GM23338 (cell line): ENCODE measurements at regions not wholly inside any gene's neighbourhood (a gene's known extent, or its start where the extent isn't known, plus 50 kb on each side); places are given as distances from the start of the nearest gene placed in this dataset.

ENCODE experiments used
- ATAC-seq: fragments of 200-7000 bp; cut with Tn5 transposase; 3 replicates; pipeline ENCODE4 v1.9.1; 2020
- DNase-seq: peaks from one replicate; pipeline ENCODE4 v3.0.0-alpha.2; 2015; ENCODE audit warnings: low spot score
- H2AFZ ChIP-seq: fragments of 200-600 bp; sonication (generic); 2 replicates; pipeline ENCODE4 v1.8.0; 2016; ENCODE audit warnings: antibody characterized with exemption, mild to moderate bottlenecking, moderate library complexity
- H3F3A ChIP-seq: fragments of 200-600 bp; sonication (generic); replicated peaks from 2 replicates; pipeline ENCODE4 v1.8.0; 2017; ENCODE audit warnings: antibody characterized with exemption, mixed run types, low read depth
- H3K27ac ChIP-seq: fragments of 200-600 bp; sonication (generic); 2 replicates; pipeline ENCODE4 v1.6.1; 2016; ENCODE audit warnings: low read depth
- H3K27me3 ChIP-seq: fragments of 200-600 bp; sonication (generic); 2 replicates; pipeline ENCODE4 v1.8.0; 2016; ENCODE audit warnings: mild to moderate bottlenecking, mixed run types, moderate library complexity; ENCODE audit not compliant: insufficient read depth
- H3K36me3 ChIP-seq: fragments of 200-600 bp; sonication (generic); 2 replicates; pipeline ENCODE4 v1.8.0; 2016; ENCODE audit warnings: mild to moderate bottlenecking; ENCODE audit not compliant: insufficient read depth
- H3K4me1 ChIP-seq: fragments of 200-600 bp; sonication (generic); 2 replicates; pipeline ENCODE4 v1.8.0; 2016; ENCODE audit warnings: mild to moderate bottlenecking, moderate library complexity; ENCODE audit not compliant: insufficient read depth
- H3K4me2 ChIP-seq: fragments of 200-600 bp; sonication (generic); 2 replicates; pipeline ENCODE4 v1.7.1; 2017; ENCODE audit warnings: mixed run types
- H3K4me3 ChIP-seq: fragments of 200-600 bp; sonication (generic); 2 replicates; pipeline ENCODE4 v1.6.1; 2016; ENCODE audit warnings: mixed run types
- H3K79me2 ChIP-seq: fragments of 200-600 bp; sonication (generic); replicated peaks from 2 replicates; pipeline ENCODE4 v1.8.0; 2017; ENCODE audit warnings: mild to moderate bottlenecking; ENCODE audit not compliant: insufficient read depth
- H3K9me2 ChIP-seq: fragments of 200-600 bp; sonication (generic); 2 replicates; pipeline ENCODE4 v1.8.0; 2017; ENCODE audit not compliant: insufficient read depth
- H4K20me1 ChIP-seq: fragments of 200-600 bp; sonication (generic); replicated peaks from 2 replicates; pipeline ENCODE4 v1.8.0; 2017; ENCODE audit warnings: mild to moderate bottlenecking; ENCODE audit not compliant: insufficient read depth
- H3K27ac Mint-ChIP-seq: 2 replicates; pipeline ENCODE4 v1.8.0; 2020; ENCODE audit warnings: inconsistent platforms, mild to moderate bottlenecking, moderate library complexity, mixed read lengths
- H3K27me3 Mint-ChIP-seq: 3 replicates; pipeline ENCODE4 v1.8.0; 2022; ENCODE audit warnings: low read depth, mild to moderate bottlenecking, moderate library complexity, mixed read lengths, inconsistent platforms; ENCODE audit not compliant: insufficient read depth, poor library complexity
- H3K36me3 Mint-ChIP-seq: 3 replicates; pipeline ENCODE4 v1.8.0; 2021; ENCODE audit warnings: low read depth, mild to moderate bottlenecking, inconsistent platforms, moderate library complexity, mixed read lengths
- H3K4me1 Mint-ChIP-seq: 3 replicates; pipeline ENCODE4 v1.8.0; 2020; ENCODE audit warnings: mild to moderate bottlenecking, inconsistent platforms, mixed read lengths
- H3K4me3 Mint-ChIP-seq: 3 replicates; pipeline ENCODE4 v1.8.0; 2021; ENCODE audit warnings: moderate library complexity, mild to moderate bottlenecking, inconsistent platforms, mixed read lengths
- H3K9me3 Mint-ChIP-seq: 3 replicates; pipeline ENCODE4 v1.8.0; 2020; ENCODE audit warnings: moderate library complexity, mild to moderate bottlenecking, inconsistent platforms, mixed read lengths
- ETS1 ChIP-seq: IDR thresholded peaks from 2 replicates; pipeline ENCODE4 v1.6.1; 2016; ENCODE audit warnings: antibody characterized with exemption
- EZH2 ChIP-seq: fragments of 200-600 bp; sonication (generic); IDR thresholded peaks from one replicate; pipeline ENCODE4 v1.8.0; 2017; ENCODE audit warnings: antibody characterized with exemption, mild to moderate bottlenecking, low read depth; ENCODE audit not compliant: unreplicated experiment
- JUNB ChIP-seq: IDR thresholded peaks from one replicate; pipeline ENCODE4 v1.6.1; 2016; ENCODE audit warnings: antibody characterized with exemption; ENCODE audit not compliant: unreplicated experiment
- NANOG ChIP-seq: IDR thresholded peaks from 2 replicates; pipeline ENCODE4 v1.6.1; 2016; ENCODE audit warnings: antibody characterized with exemption, borderline replicate concordance
- POLR2AphosphoS5 ChIP-seq: IDR thresholded peaks from 2 replicates; pipeline ENCODE4 v1.6.1; 2016; ENCODE audit warnings: antibody characterized with exemption, low read depth
- STAT1 ChIP-seq: IDR thresholded peaks from one replicate; pipeline ENCODE4 v1.6.1; 2016; ENCODE audit warnings: antibody characterized with exemption; ENCODE audit not compliant: unreplicated experiment
- ZNF114 ChIP-seq: fragments of 250-450 bp; sonication (Bioruptor Pico); IDR thresholded peaks from 2 replicates; pipeline ENCODE4 v1.5.0; 2020; ENCODE audit warnings: mild to moderate bottlenecking, moderate library complexity
- ZNF331 ChIP-seq: fragments of 250-450 bp; sonication (Bioruptor Pico); IDR thresholded peaks from 2 replicates; pipeline ENCODE4 v1.5.0; 2020; ENCODE audit warnings: low read depth, mild to moderate bottlenecking, moderate library complexity
- TF ChIP-seq, protein P1 (sequence below): fragments of 250-450 bp; sonication (Bioruptor Pico); IDR thresholded peaks from 2 replicates; pipeline ENCODE4 v1.5.0; 2020; ENCODE audit warnings: mild to moderate bottlenecking, moderate library complexity
- TF ChIP-seq, protein P2 (sequence below): IDR thresholded peaks from one replicate; pipeline ENCODE4 v1.6.1; 2018; ENCODE audit warnings: antibody characterized with exemption; ENCODE audit not compliant: unreplicated experiment

- no peak overlapping the region for H3K4me3 Mint-ChIP-seq
- ATAC-seq, result no peak
- no peak overlapping the region for H3K27ac Mint-ChIP-seq
- no peak for DNase-seq
- no peak overlapping the region for H3K4me2 ChIP-seq
- no peak overlapping the region for H3K4me3 ChIP-seq
- H3K36me3 Mint-ChIP-seq, result no peaks in the 10 kb centered on the region
- H3K36me3 ChIP-seq, result no peaks in the 10 kb centered on the region
- H4K20me1 ChIP-seq, result no peaks in the 10 kb centered on the region
- no peaks in the 10 kb centered on the region; the same call in 1 of the 2 replicates for H3K4me1 ChIP-seq
- H3K27ac ChIP-seq, result no peak overlapping the region
- H3K9me2 ChIP-seq, result no peaks in the 10 kb centered on the region
- H3K27me3 Mint-ChIP-seq, result no peaks in the 10 kb centered on the region
- H3K4me1 Mint-ChIP-seq, result peaks cover 3% of the 10 kb centered on the region; the same call in 2 of the 3 replicates
- H3K9me3 Mint-ChIP-seq, result no peaks in the 10 kb centered on the region
- TF ChIP-seq EZH2 (no peak), JUNB (no peak), POLR2AphosphoS5 (no peak), NANOG (no peak), ZNF331 (CRISPR knock-in tag) (no peak), ETS1 (no peak), ZNF114 (CRISPR knock-in tag) (no peak), STAT1 (no peak)
- TF ChIP-seq, protein P1, sequence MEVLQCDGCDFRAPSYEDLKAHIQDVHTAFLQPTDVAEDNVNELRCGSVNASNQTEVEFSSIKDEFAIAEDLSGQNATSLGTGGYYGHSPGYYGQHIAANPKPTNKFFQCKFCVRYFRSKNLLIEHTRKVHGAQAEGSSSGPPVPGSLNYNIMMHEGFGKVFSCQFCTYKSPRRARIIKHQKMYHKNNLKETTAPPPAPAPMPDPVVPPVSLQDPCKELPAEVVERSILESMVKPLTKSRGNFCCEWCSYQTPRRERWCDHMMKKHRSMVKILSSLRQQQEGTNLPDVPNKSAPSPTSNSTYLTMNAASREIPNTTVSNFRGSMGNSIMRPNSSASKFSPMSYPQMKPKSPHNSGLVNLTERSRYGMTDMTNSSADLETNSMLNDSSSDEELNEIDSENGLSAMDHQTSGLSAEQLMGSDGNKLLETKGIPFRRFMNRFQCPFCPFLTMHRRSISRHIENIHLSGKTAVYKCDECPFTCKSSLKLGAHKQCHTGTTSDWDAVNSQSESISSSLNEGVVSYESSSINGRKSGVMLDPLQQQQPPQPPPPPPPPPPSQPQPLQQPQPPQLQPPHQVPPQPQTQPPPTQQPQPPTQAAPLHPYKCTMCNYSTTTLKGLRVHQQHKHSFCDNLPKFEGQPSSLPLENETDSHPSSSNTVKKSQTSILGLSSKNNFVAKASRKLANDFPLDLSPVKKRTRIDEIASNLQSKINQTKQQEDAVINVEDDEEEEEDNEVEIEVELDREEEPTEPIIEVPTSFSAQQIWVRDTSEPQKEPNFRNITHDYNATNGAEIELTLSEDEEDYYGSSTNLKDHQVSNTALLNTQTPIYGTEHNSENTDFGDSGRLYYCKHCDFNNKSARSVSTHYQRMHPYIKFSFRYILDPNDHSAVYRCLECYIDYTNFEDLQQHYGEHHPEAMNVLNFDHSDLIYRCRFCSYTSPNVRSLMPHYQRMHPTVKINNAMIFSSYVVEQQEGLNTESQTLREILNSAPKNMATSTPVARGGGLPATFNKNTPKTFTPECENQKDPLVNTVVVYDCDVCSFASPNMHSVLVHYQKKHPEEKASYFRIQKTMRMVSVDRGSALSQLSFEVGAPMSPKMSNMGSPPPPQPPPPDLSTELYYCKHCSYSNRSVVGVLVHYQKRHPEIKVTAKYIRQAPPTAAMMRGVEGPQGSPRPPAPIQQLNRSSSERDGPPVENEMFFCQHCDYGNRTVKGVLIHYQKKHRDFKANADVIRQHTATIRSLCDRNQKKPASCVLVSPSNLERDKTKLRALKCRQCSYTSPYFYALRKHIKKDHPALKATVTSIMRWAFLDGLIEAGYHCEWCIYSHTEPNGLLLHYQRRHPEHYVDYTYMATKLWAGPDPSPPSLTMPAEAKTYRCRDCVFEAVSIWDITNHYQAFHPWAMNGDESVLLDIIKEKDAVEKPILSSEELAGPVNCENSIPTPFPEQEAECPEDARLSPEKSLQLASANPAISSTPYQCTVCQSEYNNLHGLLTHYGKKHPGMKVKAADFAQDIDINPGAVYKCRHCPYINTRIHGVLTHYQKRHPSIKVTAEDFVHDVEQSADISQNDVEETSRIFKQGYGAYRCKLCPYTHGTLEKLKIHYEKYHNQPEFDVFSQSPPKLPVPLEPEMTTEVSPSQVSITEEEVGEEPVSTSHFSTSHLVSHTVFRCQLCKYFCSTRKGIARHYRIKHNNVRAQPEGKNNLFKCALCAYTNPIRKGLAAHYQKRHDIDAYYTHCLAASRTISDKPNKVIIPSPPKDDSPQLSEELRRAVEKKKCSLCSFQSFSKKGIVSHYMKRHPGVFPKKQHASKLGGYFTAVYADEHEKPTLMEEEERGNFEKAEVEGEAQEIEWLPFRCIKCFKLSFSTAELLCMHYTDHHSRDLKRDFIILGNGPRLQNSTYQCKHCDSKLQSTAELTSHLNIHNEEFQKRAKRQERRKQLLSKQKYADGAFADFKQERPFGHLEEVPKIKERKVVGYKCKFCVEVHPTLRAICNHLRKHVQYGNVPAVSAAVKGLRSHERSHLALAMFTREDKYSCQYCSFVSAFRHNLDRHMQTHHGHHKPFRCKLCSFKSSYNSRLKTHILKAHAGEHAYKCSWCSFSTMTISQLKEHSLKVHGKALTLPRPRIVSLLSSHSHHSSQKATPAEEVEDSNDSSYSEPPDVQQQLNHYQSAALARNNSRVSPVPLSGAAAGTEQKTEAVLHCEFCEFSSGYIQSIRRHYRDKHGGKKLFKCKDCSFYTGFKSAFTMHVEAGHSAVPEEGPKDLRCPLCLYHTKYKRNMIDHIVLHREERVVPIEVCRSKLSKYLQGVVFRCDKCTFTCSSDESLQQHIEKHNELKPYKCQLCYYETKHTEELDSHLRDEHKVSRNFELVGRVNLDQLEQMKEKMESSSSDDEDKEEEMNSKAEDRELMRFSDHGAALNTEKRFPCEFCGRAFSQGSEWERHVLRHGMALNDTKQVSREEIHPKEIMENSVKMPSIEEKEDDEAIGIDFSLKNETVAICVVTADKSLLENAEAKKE (CRISPR knock-in tag), result no peak
- TF ChIP-seq, protein P2, sequence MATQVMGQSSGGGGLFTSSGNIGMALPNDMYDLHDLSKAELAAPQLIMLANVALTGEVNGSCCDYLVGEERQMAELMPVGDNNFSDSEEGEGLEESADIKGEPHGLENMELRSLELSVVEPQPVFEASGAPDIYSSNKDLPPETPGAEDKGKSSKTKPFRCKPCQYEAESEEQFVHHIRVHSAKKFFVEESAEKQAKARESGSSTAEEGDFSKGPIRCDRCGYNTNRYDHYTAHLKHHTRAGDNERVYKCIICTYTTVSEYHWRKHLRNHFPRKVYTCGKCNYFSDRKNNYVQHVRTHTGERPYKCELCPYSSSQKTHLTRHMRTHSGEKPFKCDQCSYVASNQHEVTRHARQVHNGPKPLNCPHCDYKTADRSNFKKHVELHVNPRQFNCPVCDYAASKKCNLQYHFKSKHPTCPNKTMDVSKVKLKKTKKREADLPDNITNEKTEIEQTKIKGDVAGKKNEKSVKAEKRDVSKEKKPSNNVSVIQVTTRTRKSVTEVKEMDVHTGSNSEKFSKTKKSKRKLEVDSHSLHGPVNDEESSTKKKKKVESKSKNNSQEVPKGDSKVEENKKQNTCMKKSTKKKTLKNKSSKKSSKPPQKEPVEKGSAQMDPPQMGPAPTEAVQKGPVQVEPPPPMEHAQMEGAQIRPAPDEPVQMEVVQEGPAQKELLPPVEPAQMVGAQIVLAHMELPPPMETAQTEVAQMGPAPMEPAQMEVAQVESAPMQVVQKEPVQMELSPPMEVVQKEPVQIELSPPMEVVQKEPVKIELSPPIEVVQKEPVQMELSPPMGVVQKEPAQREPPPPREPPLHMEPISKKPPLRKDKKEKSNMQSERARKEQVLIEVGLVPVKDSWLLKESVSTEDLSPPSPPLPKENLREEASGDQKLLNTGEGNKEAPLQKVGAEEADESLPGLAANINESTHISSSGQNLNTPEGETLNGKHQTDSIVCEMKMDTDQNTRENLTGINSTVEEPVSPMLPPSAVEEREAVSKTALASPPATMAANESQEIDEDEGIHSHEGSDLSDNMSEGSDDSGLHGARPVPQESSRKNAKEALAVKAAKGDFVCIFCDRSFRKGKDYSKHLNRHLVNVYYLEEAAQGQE, result no peak
- H3K79me2 ChIP-seq, result no peaks in the 10 kb centered on the region
- H3F3A ChIP-seq, result no peaks in the 10 kb centered on the region
- H2AFZ ChIP-seq, result no peak overlapping the region
- no peaks in the 10 kb centered on the region for H3K27me3 ChIP-seq
These were observed 326.7 kb downstream of the PLK2 start for GRCh38 chr5:58133216-58133615.
